NB4 (cell line): ENCODE measurements at regions not wholly inside any gene's neighbourhood (a gene's known extent, or its start where the extent isn't known, plus 50 kb on each side); places are given as distances from the start of the nearest gene placed in this dataset.

Experiments
- DNase-seq: peaks from one replicate; pipeline ENCODE4 v3.0.0; 2010; ENCODE audit warnings: low read depth
- H3K4me3 ChIP-seq: one replicate; pipeline ENCODE4 v1.5.1; 2011; ENCODE audit warnings: mild to moderate bottlenecking, low read depth, low read length, moderate library complexity
- MYC ChIP-seq: IDR thresholded peaks from 2 replicates; pipeline ENCODE4 v1.6.1; 2011; ENCODE audit warnings: low read depth, low read length
- POLR2A ChIP-seq: IDR thresholded peaks from 2 replicates; pipeline ENCODE4 v1.6.1; 2011; ENCODE audit warnings: mild to moderate bottlenecking; ENCODE audit not compliant: insufficient read length; ENCODE audit errors: extremely low read depth
- TF ChIP-seq, protein P1 (sequence below): IDR thresholded peaks from one replicate; pipeline ENCODE4 v1.5.1; 2012; ENCODE audit warnings: low read depth, low read length
- TF ChIP-seq, protein P2 (sequence below): IDR thresholded peaks from 2 replicates; pipeline ENCODE4 v1.6.1; 2011; ENCODE audit warnings: low read depth, low read length

DNA sequence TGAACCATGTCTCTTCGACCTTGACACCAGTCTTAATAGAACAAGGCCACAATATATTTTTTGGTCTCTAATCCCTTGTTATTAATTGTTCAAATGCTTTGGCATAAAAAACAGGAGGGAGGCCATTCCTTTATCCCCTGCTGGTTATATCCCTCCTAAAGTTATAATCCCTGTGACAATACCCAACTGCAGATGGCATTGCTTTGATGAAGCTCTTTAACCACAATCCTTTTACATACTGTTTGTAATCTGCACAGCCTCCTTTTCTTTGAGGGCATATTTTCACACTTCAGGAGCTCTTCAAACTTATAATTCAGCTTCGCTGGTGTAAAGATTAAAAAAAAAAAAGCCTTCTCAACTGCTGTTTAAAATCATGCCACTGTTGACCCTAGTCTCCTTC, 919.0 kb downstream of the EPHA3 start:
- no peak for DNase-seq
- TF ChIP-seq, protein P1, sequence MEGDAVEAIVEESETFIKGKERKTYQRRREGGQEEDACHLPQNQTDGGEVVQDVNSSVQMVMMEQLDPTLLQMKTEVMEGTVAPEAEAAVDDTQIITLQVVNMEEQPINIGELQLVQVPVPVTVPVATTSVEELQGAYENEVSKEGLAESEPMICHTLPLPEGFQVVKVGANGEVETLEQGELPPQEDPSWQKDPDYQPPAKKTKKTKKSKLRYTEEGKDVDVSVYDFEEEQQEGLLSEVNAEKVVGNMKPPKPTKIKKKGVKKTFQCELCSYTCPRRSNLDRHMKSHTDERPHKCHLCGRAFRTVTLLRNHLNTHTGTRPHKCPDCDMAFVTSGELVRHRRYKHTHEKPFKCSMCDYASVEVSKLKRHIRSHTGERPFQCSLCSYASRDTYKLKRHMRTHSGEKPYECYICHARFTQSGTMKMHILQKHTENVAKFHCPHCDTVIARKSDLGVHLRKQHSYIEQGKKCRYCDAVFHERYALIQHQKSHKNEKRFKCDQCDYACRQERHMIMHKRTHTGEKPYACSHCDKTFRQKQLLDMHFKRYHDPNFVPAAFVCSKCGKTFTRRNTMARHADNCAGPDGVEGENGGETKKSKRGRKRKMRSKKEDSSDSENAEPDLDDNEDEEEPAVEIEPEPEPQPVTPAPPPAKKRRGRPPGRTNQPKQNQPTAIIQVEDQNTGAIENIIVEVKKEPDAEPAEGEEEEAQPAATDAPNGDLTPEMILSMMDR = no peak
- TF ChIP-seq, protein P2, sequence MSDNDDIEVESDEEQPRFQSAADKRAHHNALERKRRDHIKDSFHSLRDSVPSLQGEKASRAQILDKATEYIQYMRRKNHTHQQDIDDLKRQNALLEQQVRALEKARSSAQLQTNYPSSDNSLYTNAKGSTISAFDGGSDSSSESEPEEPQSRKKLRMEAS = no peak
- no peak overlapping the region for H3K4me3 ChIP-seq

DNA sequence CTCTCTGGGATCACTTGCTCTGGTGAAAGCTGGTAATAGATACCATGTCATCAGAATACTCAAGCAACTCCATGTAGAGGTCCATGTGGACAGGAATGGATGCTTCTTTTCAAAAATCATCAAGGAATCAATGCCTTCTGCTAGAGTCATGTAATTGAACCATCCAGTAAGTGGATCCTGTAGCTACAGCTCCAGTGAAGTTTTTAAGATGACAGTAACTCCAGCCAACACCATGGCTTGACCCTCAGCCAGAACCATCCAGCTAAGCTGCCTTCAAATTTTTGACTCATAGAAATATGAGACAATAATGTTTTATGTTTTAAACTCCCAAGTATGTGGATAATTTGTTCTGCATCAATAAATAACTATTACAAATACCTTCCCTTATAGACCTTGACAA, 923.7 kb downstream of the EPHA3 start:
- H3K4me3 ChIP-seq = no peak overlapping the region
- TF ChIP-seq MYC = no peak
- TF ChIP-seq, protein P2 = no peak
- no peak for TF ChIP-seq POLR2A
- TF ChIP-seq, protein P1 = no peak
- DNase-seq = no peak

DNA sequence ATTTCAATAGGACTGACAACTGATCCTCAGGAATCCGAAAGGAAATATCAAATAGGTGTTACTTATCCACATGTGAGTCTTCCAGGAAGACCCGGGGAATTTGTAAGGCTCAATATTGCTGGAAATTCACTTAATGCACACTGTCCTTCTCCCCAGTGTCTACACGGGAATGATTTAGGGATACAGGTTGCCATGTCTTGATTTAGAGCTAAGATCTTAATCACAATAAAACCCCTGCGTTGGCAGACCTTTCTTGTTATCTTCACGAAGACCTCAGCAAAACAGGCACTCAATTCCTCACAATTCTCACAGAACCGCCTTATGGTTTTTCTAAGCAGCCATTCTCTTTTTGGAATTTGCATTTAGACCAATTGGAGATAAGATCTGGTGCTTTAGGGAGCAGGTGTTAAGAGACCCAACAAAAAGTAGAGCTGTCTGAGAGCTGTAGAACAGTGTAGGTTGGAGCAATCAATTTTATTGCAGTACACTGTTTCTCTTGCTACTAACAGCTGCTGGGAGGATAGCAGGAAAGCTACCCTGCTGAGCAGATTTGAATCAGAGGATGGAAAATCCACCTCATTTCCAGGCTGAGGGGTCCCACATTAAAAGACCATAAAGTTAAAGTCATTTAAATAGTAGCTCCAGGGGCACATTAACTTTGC, 925.7 kb downstream of the EPHA3 start:
- TF ChIP-seq, protein P1 = no peak
- no peak overlapping the region for H3K4me3 ChIP-seq
- no peak for DNase-seq

DNA sequence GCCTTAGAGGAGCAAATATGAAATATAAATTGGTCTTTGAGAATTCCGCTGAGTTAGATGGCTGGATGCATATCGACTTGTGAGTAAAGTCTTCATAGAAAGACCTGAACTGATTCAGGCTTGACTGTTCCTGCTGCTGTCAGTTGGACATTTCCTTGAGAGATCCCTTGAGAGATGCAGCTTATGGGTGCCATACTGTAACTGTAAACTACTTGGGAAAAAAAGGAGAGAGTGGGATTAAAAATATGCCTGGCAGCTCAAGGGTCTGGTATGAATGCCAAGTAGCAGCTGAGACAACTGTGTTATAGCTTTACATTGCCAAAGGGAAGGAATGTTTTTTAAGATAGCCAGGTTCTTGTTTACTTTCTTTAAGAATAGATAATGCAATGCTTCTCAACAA, 926.6 kb downstream of the EPHA3 start:
- no peak for DNase-seq
- TF ChIP-seq MYC = no peak
- TF ChIP-seq, protein P2 = no peak
- TF ChIP-seq, protein P1 = no peak
- TF ChIP-seq POLR2A = no peak
- H3K4me3 ChIP-seq = no peak overlapping the region

DNA sequence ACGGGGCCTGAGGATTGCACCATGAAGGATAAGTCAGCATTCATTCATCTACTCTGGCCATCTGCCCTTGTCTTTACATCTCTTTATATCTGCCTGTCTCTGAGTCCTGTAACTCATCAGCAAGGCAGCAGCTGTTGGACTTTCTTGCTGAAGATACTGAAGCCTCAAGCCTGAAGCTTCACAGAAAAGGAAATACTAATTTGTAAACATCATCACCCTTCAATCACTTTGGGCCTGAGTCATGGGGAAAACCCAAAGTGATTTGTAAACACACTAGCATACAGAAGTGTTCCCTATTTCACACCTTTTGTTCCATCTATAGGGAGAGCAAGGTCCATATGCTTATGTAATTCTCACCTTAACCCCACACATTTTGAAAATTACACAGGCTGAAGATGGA, 928.2 kb downstream of the EPHA3 start:
- no peak for TF ChIP-seq POLR2A
- TF ChIP-seq, protein P1 = no peak
- no peak for TF ChIP-seq MYC
- TF ChIP-seq, protein P2 = no peak
- no peak for DNase-seq
- H3K4me3 ChIP-seq = no peak overlapping the region

DNA sequence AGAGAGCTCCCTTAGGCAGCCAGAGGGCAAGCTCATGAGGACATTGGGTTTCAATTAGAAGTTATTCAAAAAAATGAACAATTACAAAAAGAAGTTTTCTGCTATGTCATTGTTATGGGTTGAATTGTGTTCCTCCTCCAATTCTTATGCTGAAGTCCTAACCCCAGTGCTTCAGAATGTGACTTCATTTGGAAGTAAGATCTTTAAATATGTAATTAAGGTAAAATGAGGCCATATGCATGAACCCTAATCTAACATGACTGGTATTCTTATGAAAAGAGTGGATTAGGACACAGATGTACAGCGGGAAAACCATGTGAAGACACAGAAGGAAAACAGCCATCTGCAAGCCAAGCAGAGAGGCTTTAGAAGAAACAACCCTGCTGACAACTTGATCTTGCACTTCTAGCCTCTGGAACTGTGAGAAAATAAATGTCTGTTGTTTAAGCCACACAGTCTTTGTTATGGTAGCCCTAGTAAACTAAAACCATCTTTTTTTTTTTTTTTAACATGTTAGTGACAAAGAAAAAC, 929.6 kb downstream of the EPHA3 start:
- no peak for DNase-seq
- TF ChIP-seq, protein P1 = no peak
- TF ChIP-seq, protein P2 = no peak
- TF ChIP-seq MYC (no peak), POLR2A (no peak)
- H3K4me3 ChIP-seq = no peak overlapping the region
